ENCODE measurements at regions not wholly inside any gene's neighbourhood (a gene's known extent, or its start where the extent isn't known, plus 50 kb on each side); places are given as distances from the start of the nearest gene placed in this dataset.

GRCh38 chr20:53753880-53754459, 160.3 kb upstream of the ZNF217 start:
- no peak overlapping the region for H3K4me3 ChIP-seq (ENCODE audit: low read depth, low read length)
- no peak for DNase-seq (ENCODE audit: low read depth)
- no peak for TF ChIP-seq CTCF (IDR thresholded peaks at IDR 0.05; ENCODE audit: control insufficient read depth, extremely low read depth, insufficient read depth)

- H3K4me3 ChIP-seq (ENCODE audit: low read depth, low read length), result no peak overlapping the region
- no peak for DNase-seq (ENCODE audit: low read depth)
- no peak for TF ChIP-seq CTCF (IDR thresholded peaks at IDR 0.05; ENCODE audit: control insufficient read depth, extremely low read depth, insufficient read depth)
These were observed 159.6 kb upstream of the ZNF217 start for GRCh38 chr20:53752971-53753879.

- DNase-seq (ENCODE audit: low read depth), result no peak
- TF ChIP-seq CTCF (IDR thresholded peaks at IDR 0.05; ENCODE audit: control insufficient read depth, extremely low read depth, insufficient read depth), result no peak
- H3K4me3 ChIP-seq (ENCODE audit: low read depth, low read length), result no peak overlapping the region
These were observed 158.9 kb upstream of the ZNF217 start for GRCh38 chr20:53752583-53752970.

- TF ChIP-seq CTCF (IDR thresholded peaks at IDR 0.05; ENCODE audit: control insufficient read depth, extremely low read depth, insufficient read depth), result no peak
- DNase-seq (ENCODE audit: low read depth), result no peak
- no peak overlapping the region for H3K4me3 ChIP-seq (ENCODE audit: low read depth, low read length)
These were observed 158.1 kb upstream of the ZNF217 start for GRCh38 chr20:53751620-53752318.

- H3K4me3 ChIP-seq (ENCODE audit: low read depth, low read length), result no peak overlapping the region
- no peak for TF ChIP-seq CTCF (IDR thresholded peaks at IDR 0.05; ENCODE audit: control insufficient read depth, extremely low read depth, insufficient read depth)
- peak; percentile 46 for DNase-seq (ENCODE audit: low read depth)
These were observed 157.4 kb upstream of the ZNF217 start for GRCh38 chr20:53750827-53751619.

- H3K4me3 ChIP-seq (ENCODE audit: low read depth, low read length), result no peak overlapping the region
- TF ChIP-seq CTCF (IDR thresholded peaks at IDR 0.05; ENCODE audit: control insufficient read depth, extremely low read depth, insufficient read depth), result no peak
- no peak for DNase-seq (ENCODE audit: low read depth)
These were observed 155.9 kb upstream of the ZNF217 start for GRCh38 chr20:53749499-53749898.

Measured in LNCaP clone FGC (cell line).